ENCODE measurements at regions not wholly inside any gene's neighbourhood (a gene's known extent, or its start where the extent isn't known, plus 50 kb on each side); places are given as distances from the start of the nearest gene placed in this dataset.

DNA sequence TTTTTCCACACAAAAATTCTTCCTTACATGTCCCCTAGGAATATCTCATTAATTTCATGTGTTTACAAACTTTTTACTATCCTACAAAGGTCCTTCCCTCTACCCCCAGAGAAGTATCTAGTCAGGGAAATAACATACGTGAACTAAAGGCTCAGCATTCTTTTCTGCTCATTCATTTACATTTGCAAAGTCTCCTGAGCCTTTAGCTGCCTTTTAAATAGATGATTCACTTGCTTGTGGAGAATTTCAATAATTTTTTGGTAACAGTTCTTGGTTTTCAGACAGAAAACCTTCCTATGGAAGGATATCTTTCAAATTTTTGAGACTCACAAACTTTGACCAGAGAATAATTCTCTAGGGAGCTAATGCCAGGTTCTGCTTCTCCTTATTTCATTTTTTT is 81.5 kb upstream of the RMDN2 start:
- H3K36me3 Mint-ChIP-seq (ENCODE audit: low read depth), result no peaks in the 10 kb centered on the region
- H3K4me1 Mint-ChIP-seq, result no peaks in the 10 kb centered on the region
- H3K27me3 Mint-ChIP-seq, result peaks cover 9% of the 10 kb centered on the region
- no peaks in the 10 kb centered on the region for H3K9me3 Mint-ChIP-seq (ENCODE audit: low read depth)
- ChIA-PET CTCF (interaction anchor here (1.0 to 1.2 kb wide), 3 partner anchors 11 to 447 kb away, joined by 3 to 4 read pairs (median 3); no protein-coding TSS in a partner anchor), POLR2A (no interaction called here)
- H3K4me3 Mint-ChIP-seq, result no peak overlapping the region
- intact Hi-C loops (cut with DNase I, micrococcal nuclease), result no loop called here
- H3K27ac Mint-ChIP-seq, result no peak overlapping the region
- no peak for DNase-seq
- no peak for ATAC-seq

DNA sequence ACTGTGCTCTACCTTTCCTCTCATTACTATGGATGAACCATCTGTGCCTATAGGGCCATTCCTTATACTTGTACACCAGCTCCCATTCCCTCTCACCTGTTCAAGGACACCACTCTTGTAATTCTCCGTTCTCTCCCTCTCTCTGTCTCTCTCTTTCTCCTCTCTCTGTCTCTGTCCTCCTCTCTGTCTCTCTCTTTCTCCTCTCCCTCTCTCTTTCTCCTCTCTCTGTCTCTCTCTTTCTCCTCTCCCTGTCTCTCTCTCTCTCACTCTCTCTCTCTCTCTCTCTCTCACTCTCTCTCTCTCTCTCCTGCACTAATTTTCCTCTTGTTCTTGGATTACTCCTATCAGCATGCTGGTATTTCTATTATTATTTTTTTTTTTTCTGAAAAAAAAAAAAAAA is 78.9 kb upstream of the RMDN2 start:
- no peak for DNase-seq
- H3K27me3 Mint-ChIP-seq, result peaks cover 9% of the 10 kb centered on the region

DNA sequence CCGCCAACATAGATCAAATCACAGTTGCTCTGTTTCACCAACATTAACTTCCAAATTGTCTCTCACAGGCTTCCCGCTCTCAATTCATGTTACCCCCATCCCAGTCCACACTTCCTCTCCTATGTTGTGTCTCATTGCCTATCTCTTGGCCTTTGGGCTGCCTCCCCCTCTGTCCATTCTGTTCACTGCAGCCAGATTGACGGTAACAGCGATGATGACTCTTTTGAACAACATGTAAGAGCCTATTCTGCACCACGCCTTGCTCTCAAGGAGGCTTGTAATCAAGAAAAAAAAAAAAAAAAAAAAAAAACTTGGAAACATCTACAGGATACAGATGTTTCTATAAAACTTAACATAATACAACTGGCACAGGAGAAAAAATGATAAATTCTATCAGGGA is 77.3 kb upstream of the RMDN2 start:
- Mint-ChIP-seq H3K36me3 (ENCODE audit: low read depth) (no peaks in the 10 kb centered on the region), H3K27ac (no peak overlapping the region), H3K4me3 (no peak overlapping the region), H3K9me3 (ENCODE audit: low read depth) (no peaks in the 10 kb centered on the region), H3K4me1 (peaks cover 23% of the 10 kb centered on the region), H3K27me3 (peaks cover 2% of the 10 kb centered on the region)
- CTCF ChIA-PET, result interaction anchor here (0.6 to 0.8 kb wide), 4 partner anchors 29 to 676 kb away, joined by 3 to 4 read pairs (median 3); no protein-coding TSS in a partner anchor
- DNase-seq (no peak), ATAC-seq (no peak)
- intact Hi-C loops (cut with DNase I, micrococcal nuclease), result no loop called here
- POLR2A ChIA-PET, result no interaction called here

More for the DNA sequence above, 78.9 kb upstream of the RMDN2 start:
- ChIA-PET CTCF (interaction anchor here (0.9 to 1.0 kb wide), 2 partner anchors 14 to 431 kb away, joined by 3 read pairs; no protein-coding TSS in a partner anchor), POLR2A (no interaction called here)
- intact Hi-C loops (cut with DNase I, micrococcal nuclease), result no loop called here
- H3K4me1 Mint-ChIP-seq, result peaks cover 10% of the 10 kb centered on the region
- no peaks in the 10 kb centered on the region for H3K36me3 Mint-ChIP-seq (ENCODE audit: low read depth)
- no peak for ATAC-seq
- H3K9me3 Mint-ChIP-seq (ENCODE audit: low read depth), result no peaks in the 10 kb centered on the region
- H3K4me3 Mint-ChIP-seq, result no peak overlapping the region
- H3K27ac Mint-ChIP-seq, result no peak overlapping the region

DNA sequence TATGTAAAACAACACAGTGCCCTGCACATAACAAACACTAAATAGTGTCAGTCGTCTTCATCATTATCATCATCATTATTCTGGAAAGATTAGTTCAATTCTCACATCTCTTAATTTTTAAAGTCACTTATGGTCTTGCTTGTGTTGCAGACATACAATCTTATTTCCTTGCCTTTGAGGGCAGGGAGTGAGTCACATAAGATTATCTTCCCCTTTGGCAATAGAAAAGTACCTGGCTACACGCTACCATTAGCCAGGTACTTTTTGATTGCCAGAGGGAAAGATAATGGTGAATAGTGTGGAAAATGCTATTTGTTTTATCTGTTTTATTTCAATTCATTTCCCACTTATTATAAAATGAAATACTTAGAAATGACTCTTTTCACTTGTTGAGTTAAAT is 76.6 kb upstream of the RMDN2 start:
- Mint-ChIP-seq H3K9me3 (ENCODE audit: low read depth) (no peaks in the 10 kb centered on the region), H3K27ac (no peak overlapping the region), H3K36me3 (ENCODE audit: low read depth) (no peaks in the 10 kb centered on the region), H3K4me3 (no peak overlapping the region), H3K4me1 (peaks cover 23% of the 10 kb centered on the region), H3K27me3 (peaks cover under 1% of the 10 kb centered on the region)
- DNase-seq (no peak), ATAC-seq (no peak)
- ChIA-PET CTCF (interaction anchor here (1.6 kb wide), 1 partner anchor 29 kb away, joined by 9 read pairs; no protein-coding TSS in a partner anchor), POLR2A (no interaction called here)
- intact Hi-C loops (cut with DNase I, micrococcal nuclease), result no loop called here

DNA sequence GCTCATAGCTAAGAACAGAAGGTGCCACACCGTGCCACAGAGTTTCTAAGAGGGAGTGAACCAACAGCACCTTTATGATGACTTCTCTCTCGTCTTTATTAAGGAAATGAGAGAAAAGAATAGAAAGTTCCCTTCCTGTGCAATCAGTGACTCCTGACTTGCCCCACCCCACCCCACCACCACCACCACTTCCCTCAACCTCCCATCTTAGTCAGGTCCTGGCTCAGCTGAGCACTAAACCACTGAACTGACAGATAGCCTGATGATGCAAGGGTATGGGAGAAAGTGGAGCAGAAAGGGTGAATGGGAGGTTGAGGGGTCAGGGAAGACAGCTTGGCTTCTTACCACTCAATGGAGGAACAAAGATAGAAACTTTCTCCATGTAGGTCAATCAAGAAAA is 75.2 kb upstream of the RMDN2 start:
- no peaks in the 10 kb centered on the region for H3K9me3 Mint-ChIP-seq (ENCODE audit: low read depth)
- intact Hi-C loops (cut with DNase I, micrococcal nuclease), result no loop called here
- H3K4me1 Mint-ChIP-seq, result peaks cover 23% of the 10 kb centered on the region
- DNase-seq, result peak; percentile 28
- no peak overlapping the region for H3K27ac Mint-ChIP-seq
- H3K36me3 Mint-ChIP-seq (ENCODE audit: low read depth), result no peaks in the 10 kb centered on the region
- POLR2A ChIA-PET, result no interaction called here
- ATAC-seq, result peak; percentile 16
- H3K27me3 Mint-ChIP-seq, result no peaks in the 10 kb centered on the region
- CTCF ChIA-PET, result interaction anchor here (0.6 to 1.6 kb wide), 2 partner anchors 28 to 498 kb away, joined by 3 to 9 read pairs; no protein-coding TSS in a partner anchor
- H3K4me3 Mint-ChIP-seq, result no peak overlapping the region

DNA sequence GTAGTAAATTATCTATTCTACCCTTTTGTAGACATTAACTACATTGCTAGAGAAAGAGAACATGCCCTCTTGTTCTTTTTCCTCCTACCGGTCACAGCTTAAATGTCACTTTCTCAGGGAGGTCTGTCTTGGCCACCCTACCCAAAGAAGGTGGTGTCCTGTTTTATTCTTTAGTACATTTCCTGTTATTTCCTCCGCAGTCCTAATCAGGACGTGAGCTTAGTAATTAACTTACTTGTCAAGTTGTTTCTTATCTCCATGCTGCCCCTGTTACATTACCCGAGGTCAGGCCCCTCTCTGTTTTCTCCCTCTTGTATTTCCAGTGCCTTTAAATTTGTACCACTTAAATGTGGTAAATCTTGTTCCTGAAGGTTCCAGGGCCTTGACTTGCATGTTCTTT is 73.7 kb upstream of the RMDN2 start:
- Mint-ChIP-seq H3K27ac (peak overlapping the region; percentile 84), H3K36me3 (ENCODE audit: low read depth) (no peaks in the 10 kb centered on the region), H3K27me3 (no peaks in the 10 kb centered on the region), H3K4me3 (no peak overlapping the region), H3K4me1 (peaks cover 23% of the 10 kb centered on the region), H3K9me3 (ENCODE audit: low read depth) (no peaks in the 10 kb centered on the region)
- ATAC-seq (no peak), DNase-seq (no peak)
- intact Hi-C loops (cut with DNase I, micrococcal nuclease), result loop anchor here in 1 of 2 experiments (1.0 kb wide), 1 partner anchor 21 kb away; no protein-coding TSS in a partner anchor
- CTCF ChIA-PET, result interaction anchor here (1.0 to 2.2 kb wide), 4 partner anchors 19 to 455 kb away, joined by 3 to 10 read pairs (median 4); no protein-coding TSS in a partner anchor
- POLR2A ChIA-PET, result interaction anchor here (0.5 to 0.6 kb wide), 2 partner anchors 398 to 1087 kb away, joined by 3 to 6 read pairs; no protein-coding TSS in a partner anchor

DNA sequence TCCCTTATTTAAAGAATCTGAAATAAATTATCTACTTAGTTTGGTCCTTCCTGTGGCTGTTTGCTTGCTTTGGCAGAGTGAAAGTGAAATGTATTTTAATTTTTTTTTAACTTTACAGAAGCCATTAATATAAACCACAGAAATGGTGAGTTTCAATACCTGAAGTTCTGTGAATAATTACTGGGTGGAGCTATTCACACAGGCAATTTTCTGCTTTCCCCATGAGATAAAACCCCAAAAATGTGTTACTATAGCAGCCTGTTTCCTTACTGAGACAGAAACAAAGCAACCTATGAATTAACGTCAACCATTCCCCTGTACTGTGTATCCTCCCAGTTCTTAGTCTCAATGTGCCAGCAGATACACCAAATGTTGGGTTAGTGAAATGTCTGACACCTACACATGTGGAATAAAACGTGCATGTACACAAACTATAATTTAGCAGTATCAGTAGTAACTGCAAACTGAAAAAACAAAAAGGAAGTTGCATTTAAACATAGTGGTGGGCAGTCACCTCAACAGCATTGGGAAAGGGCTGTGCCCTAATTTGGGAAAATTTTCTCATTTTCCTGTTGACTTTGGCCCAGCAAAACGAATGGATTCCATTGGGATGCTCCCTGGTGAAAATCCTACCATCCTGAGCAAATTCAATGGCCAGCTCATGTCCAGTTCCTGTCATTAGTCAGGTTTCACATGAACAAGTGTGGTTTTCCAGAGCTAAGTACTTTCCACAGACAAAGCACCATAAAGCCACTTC is 73.1 kb upstream of the RMDN2 start:
- H3K9me3 Mint-ChIP-seq (ENCODE audit: low read depth), result no peaks in the 10 kb centered on the region
- intact Hi-C loops (cut with DNase I, micrococcal nuclease), result loop anchor here (1.0 kb wide), 2 partner anchors 19 to 20 kb away; no protein-coding TSS in a partner anchor
- H3K4me3 Mint-ChIP-seq, result no peak overlapping the region
- CTCF ChIA-PET, result interaction anchor here (1.0 to 2.2 kb wide), 4 partner anchors 9 to 456 kb away, joined by 3 to 10 read pairs (median 4); no protein-coding TSS in a partner anchor
- H3K36me3 Mint-ChIP-seq (ENCODE audit: low read depth), result no peaks in the 10 kb centered on the region
- ATAC-seq (peak; percentile 93), DNase-seq (no peak)
- H3K4me1 Mint-ChIP-seq, result peaks cover 23% of the 10 kb centered on the region
- no peaks in the 10 kb centered on the region for H3K27me3 Mint-ChIP-seq
- POLR2A ChIA-PET, result interaction anchor here (0.6 kb wide), 1 partner anchor 1087 kb away, joined by 3 read pairs; no protein-coding TSS in a partner anchor
- H3K27ac Mint-ChIP-seq, result peak overlapping the region; percentile 84

DNA sequence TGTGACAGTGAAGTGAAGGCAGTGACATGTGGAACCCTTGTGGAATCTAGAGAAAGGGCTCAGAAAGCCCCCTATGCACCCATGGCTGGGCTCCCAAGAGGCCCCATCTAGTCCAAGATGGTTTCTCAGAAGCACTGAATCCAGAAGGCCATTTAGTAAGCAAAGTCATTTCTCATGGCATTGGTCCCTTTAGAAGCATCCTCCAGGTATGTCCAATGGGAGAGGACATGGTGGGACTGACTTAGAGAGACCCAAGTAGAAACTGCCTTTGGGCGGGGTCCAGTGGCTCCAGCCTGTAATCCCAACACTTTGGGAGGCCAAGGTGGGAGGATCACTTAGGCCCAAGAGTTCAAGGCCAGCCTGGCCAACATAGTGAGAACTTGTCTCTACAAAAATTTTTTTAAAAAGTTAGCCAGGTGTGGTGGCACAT is 72.5 kb upstream of the RMDN2 start:
- ChIA-PET CTCF (interaction anchor here (1.1 to 2.2 kb wide), 2 partner anchors 10 to 25 kb away, joined by 3 to 10 read pairs; no protein-coding TSS in a partner anchor), POLR2A (no interaction called here)
- no peak overlapping the region for H3K4me3 Mint-ChIP-seq
- H3K4me1 Mint-ChIP-seq, result peaks cover 23% of the 10 kb centered on the region
- no peak for DNase-seq
- no peaks in the 10 kb centered on the region for H3K36me3 Mint-ChIP-seq (ENCODE audit: low read depth)
- no peaks in the 10 kb centered on the region for H3K27me3 Mint-ChIP-seq
- no peaks in the 10 kb centered on the region for H3K9me3 Mint-ChIP-seq (ENCODE audit: low read depth)
- H3K27ac Mint-ChIP-seq, result peak overlapping the region; percentile 17
- intact Hi-C loops (cut with DNase I, micrococcal nuclease), result loop anchor here in 1 of 2 experiments (1.0 kb wide), 1 partner anchor 19 kb away; no protein-coding TSS in a partner anchor
- no peak for ATAC-seq

DNA sequence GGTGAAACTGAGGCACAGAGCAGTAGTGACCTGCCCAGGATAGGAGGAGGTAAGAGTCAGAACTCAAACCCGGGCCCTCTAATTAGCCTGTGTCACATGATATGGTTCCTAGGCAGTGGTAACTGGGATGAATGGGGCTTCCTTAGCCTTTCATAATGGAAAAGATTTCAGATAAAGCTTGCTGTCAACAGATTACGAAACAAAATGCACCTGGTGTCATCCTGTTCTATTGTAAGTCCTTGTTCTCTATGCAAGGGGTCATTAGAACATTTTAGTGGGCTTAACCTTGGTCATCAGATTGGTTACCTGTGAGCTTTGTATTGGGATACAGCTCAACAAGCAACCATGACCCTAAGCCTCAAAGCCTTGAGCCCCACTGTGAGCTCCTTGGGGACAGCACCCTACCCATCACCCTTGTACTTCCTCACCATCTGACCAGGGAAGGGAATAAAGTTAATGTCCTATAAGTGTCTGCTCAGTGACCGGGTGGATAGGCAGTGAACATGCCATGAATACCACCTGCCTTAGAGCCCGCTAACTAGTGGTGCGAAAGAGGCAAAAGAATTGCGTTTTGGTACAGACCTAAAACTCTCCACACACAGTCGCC is 70.3 kb upstream of the RMDN2 start:
- Mint-ChIP-seq H3K4me1 (peaks cover 23% of the 10 kb centered on the region), H3K27me3 (no peaks in the 10 kb centered on the region), H3K9me3 (ENCODE audit: low read depth) (peaks cover 4% of the 10 kb centered on the region), H3K27ac (no peak overlapping the region), H3K36me3 (ENCODE audit: low read depth) (no peaks in the 10 kb centered on the region), H3K4me3 (no peak overlapping the region)
- CTCF ChIA-PET, result interaction anchor here (0.6 to 2.6 kb wide), 4 partner anchors 20 to 440 kb away, joined by 3 to 16 read pairs (median 5); no protein-coding TSS in a partner anchor
- POLR2A ChIA-PET, result interaction anchor here (0.6 kb wide), 1 partner anchor 183 kb away, joined by 7 read pairs; no protein-coding TSS in a partner anchor
- intact Hi-C loops (cut with DNase I, micrococcal nuclease), result no loop called here
- no peak for ATAC-seq
- DNase-seq, result no peak

DNA sequence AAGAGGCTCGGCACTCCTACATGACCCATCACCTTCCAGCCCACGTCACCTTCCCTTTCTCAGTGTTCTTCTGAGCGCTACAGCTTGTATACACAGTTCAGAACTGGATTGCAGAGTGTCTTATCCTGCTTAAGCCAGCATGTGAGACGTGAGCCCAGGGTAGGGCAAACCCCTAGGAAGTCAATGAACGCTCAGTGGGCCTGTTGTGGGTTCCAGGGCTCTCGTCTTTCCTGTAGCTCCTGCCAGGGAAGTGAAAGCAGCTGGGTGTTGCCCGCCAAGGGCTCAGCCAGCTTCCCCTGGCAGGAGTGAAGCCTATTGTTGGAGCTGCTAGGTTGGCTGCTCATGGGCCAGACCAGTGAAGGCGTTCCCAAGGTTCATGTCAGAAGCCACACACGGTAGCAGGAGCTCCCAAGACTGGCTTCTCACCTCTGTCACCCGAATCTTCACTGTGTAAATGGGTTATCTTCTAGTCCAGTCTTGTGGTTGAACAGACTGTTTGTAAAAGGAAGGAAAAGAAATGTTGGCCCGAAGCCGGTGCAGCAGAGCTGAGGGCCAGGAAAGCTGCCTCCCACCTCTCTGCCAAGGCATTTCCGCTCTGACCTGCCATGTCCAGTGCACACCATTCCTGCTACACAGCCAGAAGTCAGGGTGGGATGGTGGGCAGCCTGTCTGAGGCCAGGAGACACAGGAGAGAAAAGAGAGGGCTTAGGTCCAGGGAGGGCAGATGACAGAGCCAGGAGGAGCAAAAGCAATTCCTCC is 69.6 kb upstream of the RMDN2 start:
- POLR2A ChIA-PET, result no interaction called here
- Mint-ChIP-seq H3K4me3 (no peak overlapping the region), H3K36me3 (ENCODE audit: low read depth) (no peaks in the 10 kb centered on the region), H3K27ac (no peak overlapping the region), H3K4me1 (peaks cover 17% of the 10 kb centered on the region), H3K27me3 (no peaks in the 10 kb centered on the region), H3K9me3 (ENCODE audit: low read depth) (peaks cover 4% of the 10 kb centered on the region)
- no peak for DNase-seq
- intact Hi-C loops (cut with DNase I, micrococcal nuclease), result no loop called here
- ATAC-seq, result no peak
- CTCF ChIA-PET, result interaction anchor here (1.9 to 2.6 kb wide), 2 partner anchors 22 to 441 kb away, joined by 7 to 16 read pairs; no protein-coding TSS in a partner anchor
